ENCODE measurements at regions not wholly inside any gene's neighbourhood (a gene's known extent, or its start where the extent isn't known, plus 50 kb on each side); places are given as distances from the start of the nearest gene placed in this dataset.

DNA sequence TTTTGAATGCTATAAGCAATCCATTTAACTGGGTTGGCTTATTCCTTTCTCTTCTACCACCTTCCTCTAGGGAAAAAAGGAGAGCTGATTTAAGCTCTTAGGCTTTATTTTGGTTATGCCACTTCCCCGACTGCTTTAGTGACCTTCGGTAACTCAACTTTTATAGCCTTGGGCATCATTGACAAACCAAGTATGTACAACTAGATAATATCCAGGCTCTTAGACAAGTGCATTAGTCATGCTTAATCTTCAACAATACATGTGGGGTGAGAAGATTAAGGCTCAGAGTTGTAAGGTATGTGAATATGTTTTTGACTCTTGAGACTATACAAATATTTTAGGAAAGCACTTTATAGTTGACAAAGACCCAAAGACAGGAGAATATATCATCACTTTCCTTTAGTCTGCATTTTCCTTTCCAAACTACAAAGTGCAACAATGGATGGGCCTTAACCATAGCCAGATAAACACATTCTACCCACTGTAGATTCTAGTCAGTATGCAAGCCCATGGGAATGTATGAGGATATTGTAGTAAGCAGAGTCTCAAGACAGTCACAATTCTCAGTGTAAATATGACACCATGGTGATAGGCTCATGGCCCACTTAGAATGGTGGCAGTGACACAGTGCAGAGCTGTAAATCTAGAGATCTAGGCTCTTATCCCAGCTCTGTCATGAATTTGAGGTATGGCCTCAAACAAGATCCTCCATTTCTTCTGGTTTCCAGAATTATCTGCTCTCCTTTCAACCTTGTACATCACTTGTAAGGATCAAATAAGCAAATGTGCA, 1117.3 kb downstream of the SORCS3 start:
- WGBS, 2 experiments (ENCODE audit: extremely low coverage in 1 of 2, insufficient coverage in 1 of 2, insufficient read length in 1 of 2, insufficient replicate concordance in 2 of 2, low coverage in 1 of 2, low lambda C conversion rate in 2 of 2, missing lambda C conversion rate in 1 of 2), result 97% methylated on average over 2 of the region's 2 CpGs; no CpG with 5 or more reads in 1 of the 2 experiments
- H4K5ac ChIP-seq (ENCODE audit: insufficient read length, low read depth, low read length), result no peak overlapping the region
- no peak for DNase-seq (ENCODE audit: low read depth in 1 of 2, low spot score in 2 of 2)
- H3K56ac ChIP-seq (replicated peaks; ENCODE audit: insufficient read length, low read depth, low read length), result no peak overlapping the region
- H2AK5ac ChIP-seq (ENCODE audit: low read depth, low read length), result no peak overlapping the region
- H3K36me3 ChIP-seq (ENCODE audit: control insufficient read depth in 2 of 4, insufficient read depth in 4 of 4, low read length in 3 of 4), result no peaks in the 10 kb centered on the region
- CTCF ChIA-PET (ENCODE audit: partially characterized antibody), result interaction anchor here (1.2 kb wide), 1 partner anchor 38 kb away, joined by 3 read pairs; no protein-coding TSS in a partner anchor
- no peak overlapping the region for H3K9ac ChIP-seq (replicated peaks in 1 of 4; ENCODE audit: extremely low read depth in 1 of 4, low read depth in 3 of 4, low read length in 3 of 4)
- no peaks in the 10 kb centered on the region for H3K27me3 ChIP-seq (replicated peaks in 1 of 4; ENCODE audit: control insufficient read depth in 3 of 4, extremely low read depth in 1 of 4, insufficient read depth in 3 of 4, low read length in 3 of 4)
- H2BK15ac ChIP-seq (ENCODE audit: low read length), result no peak overlapping the region
- H3K14ac ChIP-seq (ENCODE audit: insufficient read length), result no peak overlapping the region
- H3K4ac ChIP-seq (replicated peaks; ENCODE audit: insufficient read length, low read depth, low read length), result no peak overlapping the region
- H2BK120ac ChIP-seq (replicated peaks; ENCODE audit: low read depth, low read length), result no peak overlapping the region
- no peaks in the 10 kb centered on the region for H3K79me1 ChIP-seq (ENCODE audit: low read depth, low read length)
- H3K4me1 ChIP-seq (replicated peaks in 1 of 4; ENCODE audit: control insufficient read depth in 3 of 4, insufficient read depth in 4 of 4, low read length in 3 of 4), result no peaks in the 10 kb centered on the region; a peak in 1 of 7 replicates
- no peak overlapping the region for H2BK5ac ChIP-seq (ENCODE audit: low read depth, low read length)
- no peak overlapping the region for H3K27ac ChIP-seq (ENCODE audit: low read depth, low read length)
- H3K18ac ChIP-seq (ENCODE audit: extremely low read depth, low read length), result no peak overlapping the region
- POLR2A ChIA-PET (ENCODE audit: partially characterized antibody), result no interaction called here
- no peak overlapping the region for H3K4me2 ChIP-seq (ENCODE audit: insufficient read depth in 1 of 2, low read depth in 2 of 2, low read length in 2 of 2)
- H3K79me2 ChIP-seq (ENCODE audit: control insufficient read depth in 1 of 2, insufficient read depth in 2 of 2, low read length in 2 of 2), result no peaks in the 10 kb centered on the region
- no peak for FAIRE-seq
- H2AFZ ChIP-seq (ENCODE audit: low read length), result no peak overlapping the region
- H3K23ac ChIP-seq (ENCODE audit: insufficient read length), result no peak overlapping the region
- H2BK12ac ChIP-seq (ENCODE audit: low read depth, low read length), result no peak overlapping the region
- no peak overlapping the region for H2BK20ac ChIP-seq (ENCODE audit: low read length)
- H4K8ac ChIP-seq (ENCODE audit: extremely low read depth, insufficient read depth, low read length), result no peak overlapping the region
- no peak overlapping the region for H4K91ac ChIP-seq (replicated peaks; ENCODE audit: insufficient read length, low read length)
- H3K23me2 ChIP-seq (ENCODE audit: low read depth, low read length), result no peaks in the 10 kb centered on the region; the same call in 1 of the 2 replicates
- H3K4me3 ChIP-seq (ENCODE audit: extremely low read depth in 1 of 4, insufficient read depth in 2 of 4, low read depth in 3 of 4, low read length in 4 of 4), result no peak overlapping the region
- H4K20me1 ChIP-seq (replicated peaks in 1 of 2; ENCODE audit: control insufficient read depth in 1 of 2, insufficient read depth in 2 of 2, low read length in 2 of 2), result no peaks in the 10 kb centered on the region
- no peaks in the 10 kb centered on the region for H3K9me3 ChIP-seq (ENCODE audit: insufficient read depth in 2 of 2, low read depth in 1 of 2, low read length in 1 of 2)
